OCI-LY7 (cell line): ENCODE measurements at regions not wholly inside any gene's neighbourhood (a gene's known extent, or its start where the extent isn't known, plus 50 kb on each side); places are given as distances from the start of the nearest gene placed in this dataset.

Experiments
- BruUV-seq: library from RNA; stranded (reverse); fragments of 400-500 nt; replicated peaks from 2 replicates; lab custom pipeline; 2021; lab: Mats Ljungman, UMichigan
- CTCF ChIA-PET: fragments of 300-600 bp; sonication (Branson Sonifier 250); formaldehyde crosslinking; loops from one replicate; lab custom pipeline; 2022; ENCODE audit warnings: antibody characterized with exemption; ENCODE audit not compliant: unreplicated experiment; lab: Charles Lee
- POLR2A ChIA-PET: fragments of 300-600 bp; sonication (Branson Sonifier 250); formaldehyde crosslinking; loops from one replicate; lab custom pipeline; 2022; ENCODE audit warnings: antibody characterized with exemption; lab: Charles Lee
- DNase-seq: peaks from one replicate; pipeline ENCODE4 v3.0.0-alpha.2; 2015; ENCODE audit warnings: low spot score
- H2AFZ ChIP-seq: fragments of 200-600 bp; sonication (generic), shearing (Covaris generic); 2 replicates; pipeline ENCODE4 v1.6.1; 2014; ENCODE audit warnings: mild to moderate bottlenecking, antibody characterized with exemption, low read length, moderate library complexity
- H3K27ac ChIP-seq: fragments of 200-600 bp; sonication (generic); 2 replicates; pipeline ENCODE4 v1.5.1; 2014; ENCODE audit warnings: mixed run types, low read depth, mild to moderate bottlenecking, moderate library complexity, low read length, inconsistent platforms; ENCODE audit not compliant: poor library complexity, severe bottlenecking
- H3K36me3 ChIP-seq: fragments of 200-600 bp; sonication (generic); 2 replicates; pipeline ENCODE4 v1.6.1; 2014; ENCODE audit warnings: mild to moderate bottlenecking, antibody characterized with exemption, low read length, moderate library complexity, mixed read lengths; ENCODE audit not compliant: insufficient read depth
- H3K4me1 ChIP-seq: fragments of 200-600 bp; sonication (generic); 2 replicates; pipeline ENCODE4 v1.5.1; 2014; ENCODE audit warnings: mild to moderate bottlenecking, low read length; ENCODE audit not compliant: insufficient read depth, poor library complexity, severe bottlenecking
- H3K4me2 ChIP-seq: fragments of 200-600 bp; sonication (generic); 2 replicates; pipeline ENCODE4 v1.6.1; 2014; ENCODE audit warnings: mild to moderate bottlenecking, low read length
- H3K4me3 ChIP-seq: fragments of 200-600 bp; sonication (generic); 2 replicates; pipeline ENCODE4 v1.5.1; 2014; ENCODE audit warnings: mild to moderate bottlenecking, low read depth, low read length; ENCODE audit not compliant: poor library complexity, severe bottlenecking
- H3K79me2 ChIP-seq: fragments of 200-600 bp; sonication (generic); 2 replicates; pipeline ENCODE4 v1.6.1; 2016; ENCODE audit warnings: low read depth, mild to moderate bottlenecking, low read length, moderate library complexity, mixed read lengths; ENCODE audit not compliant: insufficient read depth
- H3K9me2 ChIP-seq: fragments of 200-600 bp; sonication (generic); 2 replicates; pipeline ENCODE4 v1.6.1; 2016; ENCODE audit warnings: mild to moderate bottlenecking, low read length, mixed read lengths; ENCODE audit not compliant: insufficient read depth
- H3K9me3 ChIP-seq: fragments of 200-600 bp; sonication (generic); 2 replicates; pipeline ENCODE4 v1.6.1; 2014; ENCODE audit warnings: mild to moderate bottlenecking, mixed run types, low read length, mixed read lengths
- H4K20me1 ChIP-seq: fragments of 200-600 bp; sonication (generic); 2 replicates; pipeline ENCODE4 v1.6.1; 2014; ENCODE audit warnings: mild to moderate bottlenecking, antibody characterized with exemption, low read length, moderate library complexity, mixed read lengths; ENCODE audit not compliant: insufficient read depth
- CTCF ChIP-seq: fragments of 200-600 bp; sonication (generic); conservative IDR thresholded peaks from 2 replicates; pipeline ENCODE4 v1.5.1; 2014; ENCODE audit warnings: mild to moderate bottlenecking, antibody characterized with exemption, low read length, moderate library complexity, mixed read lengths
- EZH2phosphoT487 ChIP-seq: fragments of 200-600 bp; sonication (generic); IDR thresholded peaks from 2 replicates; pipeline ENCODE4 v1.6.1; 2018; ENCODE audit warnings: low read depth, borderline replicate concordance, mild to moderate bottlenecking, mixed run types, antibody characterized with exemption, low read length, moderate library complexity, mixed read lengths
- intact Hi-C: fragments of 100-400 bp; cut with micrococcal nuclease; formaldehyde crosslinking; loops from one replicate; pipeline ENCODE4 v1.10.0; 2022; ENCODE audit not compliant: unreplicated experiment

GRCh38 chr11:134478176-134478575 is 66.1 kb upstream of the B3GAT1 start:
- POLR2A ChIA-PET = interaction anchor here (0.6 kb wide), 1 partner anchor 196 kb away, joined by 3 read pairs; no protein-coding TSS in a partner anchor

GRCh38 chr11:134477486-134477885 is 65.4 kb upstream of the B3GAT1 start:
- ChIA-PET POLR2A (no interaction called here), CTCF (no interaction called here)
- TF ChIP-seq CTCF (no peak), EZH2phosphoT487 (no peak)
- Histone ChIP-seq H3K4me2 (no peak overlapping the region), H3K79me2 (no peaks in the 10 kb centered on the region), H3K36me3 (no peaks in the 10 kb centered on the region), H3K27ac (no peak overlapping the region), H3K4me1 (no peaks in the 10 kb centered on the region), H4K20me1 (no peaks in the 10 kb centered on the region), H3K9me3 (no peaks in the 10 kb centered on the region), H2AFZ (no peak overlapping the region), H3K9me2 (no peaks in the 10 kb centered on the region), H3K4me3 (no peak overlapping the region)
- no TSS peak for BruUV-seq
- intact Hi-C loops = loop anchor here (2.0 kb wide), 1 partner anchor 25 kb away; no protein-coding TSS in a partner anchor
- no peak for DNase-seq

More at GRCh38 chr11:134478176-134478575, 66.1 kb upstream of the B3GAT1 start:
- TF ChIP-seq EZH2phosphoT487 (no peak), CTCF (no peak)
- Histone ChIP-seq H3K79me2 (no peaks in the 10 kb centered on the region), H4K20me1 (no peaks in the 10 kb centered on the region), H3K4me3 (no peak overlapping the region), H3K4me1 (no peaks in the 10 kb centered on the region), H3K27ac (no peak overlapping the region), H3K9me2 (no peaks in the 10 kb centered on the region), H2AFZ (no peak overlapping the region), H3K9me3 (no peaks in the 10 kb centered on the region), H3K36me3 (no peaks in the 10 kb centered on the region), H3K4me2 (no peak overlapping the region)
- CTCF ChIA-PET = no interaction called here
- intact Hi-C loops = no loop called here
- BruUV-seq = no TSS peak
- no peak for DNase-seq

- BruUV-seq = no TSS peak
- no peak overlapping the region for H2AFZ ChIP-seq
- no peaks in the 10 kb centered on the region for H3K9me3 ChIP-seq
- H3K36me3 ChIP-seq = no peaks in the 10 kb centered on the region
- DNase-seq = no peak
- intact Hi-C loops = loop anchor here (2.0 kb wide), 1 partner anchor 24 kb away; no protein-coding TSS in a partner anchor
- CTCF ChIA-PET = no interaction called here
- no peaks in the 10 kb centered on the region for H3K79me2 ChIP-seq
- TF ChIP-seq EZH2phosphoT487 (no peak), CTCF (no peak)
- H3K9me2 ChIP-seq = no peaks in the 10 kb centered on the region
- H3K4me3 ChIP-seq = no peak overlapping the region
- POLR2A ChIA-PET = no interaction called here
- H4K20me1 ChIP-seq = no peaks in the 10 kb centered on the region
- H3K4me2 ChIP-seq = no peak overlapping the region
- H3K4me1 ChIP-seq = no peaks in the 10 kb centered on the region
- no peak overlapping the region for H3K27ac ChIP-seq
These were observed 64.5 kb upstream of the B3GAT1 start for GRCh38 chr11:134476435-134477021.
